DOHH2 (cell line): ENCODE measurements at regions not wholly inside any gene's neighbourhood (a gene's known extent, or its start where the extent isn't known, plus 50 kb on each side); places are given as distances from the start of the nearest gene placed in this dataset.

Experiments
- CTCF ChIP-seq: fragments of 200-600 bp; sonication (generic); IDR thresholded peaks from one replicate; pipeline ENCODE4 v1.5.1; 2014; ENCODE audit warnings: antibody characterized with exemption, mild to moderate bottlenecking, low read depth, low read length; ENCODE audit not compliant: poor library complexity, severe bottlenecking
- EZH2phosphoT487 ChIP-seq: fragments of 200-600 bp; sonication (generic); IDR thresholded peaks from 2 replicates; pipeline ENCODE4 v1.6.1; 2017; ENCODE audit warnings: borderline replicate concordance, mild to moderate bottlenecking, antibody characterized with exemption, low read length, moderate library complexity, mixed read lengths

- TF ChIP-seq EZH2phosphoT487 = no peak
- no peak for TF ChIP-seq CTCF
Observed at GRCh38 chr4:156609421-156609820, 362.2 kb downstream of the PDGFC start.
